ENCODE measurements at regions not wholly inside any gene's neighbourhood (a gene's known extent, or its start where the extent isn't known, plus 50 kb on each side); places are given as distances from the start of the nearest gene placed in this dataset.

DNA sequence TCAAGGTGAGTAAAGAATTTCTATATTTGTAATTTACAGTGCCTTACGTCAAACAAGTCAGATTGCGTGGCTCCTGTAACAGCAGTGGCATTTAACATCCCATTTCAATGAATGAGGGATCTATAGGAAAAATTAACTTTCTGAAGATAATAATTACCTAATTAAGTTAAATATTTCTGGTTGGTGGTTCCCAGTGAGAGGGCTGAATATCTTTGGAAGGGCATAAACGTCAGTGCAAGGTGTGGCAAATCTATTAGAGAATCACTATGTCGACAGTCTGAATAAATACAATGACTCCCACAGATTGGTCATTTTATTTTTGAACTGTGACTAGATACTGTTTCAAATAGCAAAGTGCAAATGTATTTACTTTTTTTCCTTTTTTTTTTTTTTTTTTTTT lies 80.0 kb downstream of the S1PR1 start:
- DNase-seq (ENCODE audit: low read depth in 2 of 2) = no peak

DNA sequence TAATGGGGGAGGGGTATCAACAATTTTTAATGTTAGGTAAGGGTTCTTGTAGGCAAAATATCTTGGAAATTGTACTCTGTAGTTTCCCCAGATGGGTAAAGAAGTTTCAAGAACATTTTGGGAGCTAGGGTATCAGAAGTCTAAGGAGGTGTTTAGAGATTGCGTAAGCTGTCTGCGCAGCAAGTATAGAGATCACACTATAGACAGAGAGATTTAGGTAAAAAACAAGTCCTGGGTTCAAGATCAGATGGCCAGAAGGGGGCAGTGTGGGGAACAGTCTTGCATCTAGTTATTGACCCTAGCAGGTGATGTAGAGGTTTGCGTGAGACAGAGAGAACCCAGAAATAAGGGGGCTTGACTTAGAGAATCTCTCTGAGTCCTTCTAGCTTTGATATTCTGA lies 80.8 kb downstream of the S1PR1 start:
- DNase-seq (ENCODE audit: low read depth in 2 of 2) = no peak

- DNase-seq (ENCODE audit: low read depth in 2 of 2) = no peak
Observed at GRCh38 chr1:101323535-101323934, 86.7 kb downstream of the S1PR1 start.

- DNase-seq (ENCODE audit: low read depth in 2 of 2) = no peak
Observed at GRCh38 chr1:101325144-101325543, 88.3 kb downstream of the S1PR1 start.

GRCh38 chr1:101330427-101331130 lies 93.8 kb downstream of the S1PR1 start:
- DNase-seq (ENCODE audit: low read depth in 2 of 2) = no peak

DNA sequence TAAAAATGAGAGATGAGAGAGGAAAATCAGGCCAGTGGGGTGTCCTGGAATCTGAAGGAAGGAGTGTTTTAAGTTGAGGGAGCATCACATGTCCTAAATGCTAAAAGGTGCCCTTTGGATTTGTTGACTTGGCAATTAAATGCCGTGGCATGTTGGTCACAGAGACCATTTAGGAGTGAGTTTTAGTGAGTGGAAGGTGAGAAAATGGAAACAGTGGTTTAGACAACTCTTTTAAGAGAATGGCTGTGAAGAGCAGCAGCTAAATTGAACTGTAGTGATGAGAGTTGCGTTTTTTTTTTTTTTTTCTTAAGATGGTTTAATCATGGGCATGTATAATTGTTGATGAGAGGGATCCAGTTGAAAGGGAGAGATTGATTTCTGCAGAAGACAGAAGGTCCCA lies 95.0 kb downstream of the S1PR1 start:
- DNase-seq (ENCODE audit: low read depth in 2 of 2) = no peak

GRCh38 chr1:101332633-101333032 lies 95.8 kb downstream of the S1PR1 start:
- no peak for DNase-seq (ENCODE audit: low read depth in 2 of 2)

DNA sequence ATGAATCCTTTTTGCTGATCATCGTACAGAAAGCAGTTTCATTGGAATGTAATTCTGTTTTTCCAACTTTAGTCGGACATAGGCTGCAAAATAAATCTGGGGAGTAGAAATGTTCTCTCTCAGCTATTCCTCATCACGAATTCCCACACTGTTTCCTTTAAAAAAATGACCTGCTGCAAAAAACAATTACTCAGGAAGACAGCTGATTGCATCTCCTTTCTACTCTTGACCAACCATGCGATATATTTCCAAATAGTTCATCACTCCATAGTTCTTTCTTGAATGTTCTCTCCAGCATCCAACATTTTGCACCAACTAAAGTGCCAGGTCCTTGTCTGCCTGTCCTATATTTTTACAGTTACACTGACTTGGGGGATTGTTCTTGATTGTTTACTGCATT lies 96.4 kb downstream of the S1PR1 start:
- no peak for DNase-seq (ENCODE audit: low read depth in 2 of 2)

DNA sequence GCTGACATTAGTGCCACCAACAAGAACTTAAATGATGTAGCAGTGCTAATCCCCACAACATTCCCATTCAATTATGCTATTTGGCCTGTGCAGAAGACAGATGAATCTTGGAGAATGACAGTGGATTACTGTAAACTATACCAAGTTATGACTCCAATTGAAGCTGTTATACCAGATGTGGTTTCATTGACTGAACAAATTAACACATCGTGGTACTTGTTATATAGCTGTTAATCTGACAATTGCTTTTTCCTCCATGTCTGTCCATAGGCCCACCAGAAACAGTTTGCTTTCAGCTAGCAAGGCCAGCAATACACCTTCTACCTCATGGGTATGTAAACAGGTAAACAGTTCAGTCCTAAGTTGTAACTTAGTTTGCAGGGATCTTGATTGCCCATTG lies 101.1 kb downstream of the S1PR1 start:
- DNase-seq (ENCODE audit: low read depth in 2 of 2) = no peak

- DNase-seq (ENCODE audit: low read depth in 2 of 2) = no peak
Observed at GRCh38 chr1:101338714-101339430, 102.1 kb downstream of the S1PR1 start.

DNA sequence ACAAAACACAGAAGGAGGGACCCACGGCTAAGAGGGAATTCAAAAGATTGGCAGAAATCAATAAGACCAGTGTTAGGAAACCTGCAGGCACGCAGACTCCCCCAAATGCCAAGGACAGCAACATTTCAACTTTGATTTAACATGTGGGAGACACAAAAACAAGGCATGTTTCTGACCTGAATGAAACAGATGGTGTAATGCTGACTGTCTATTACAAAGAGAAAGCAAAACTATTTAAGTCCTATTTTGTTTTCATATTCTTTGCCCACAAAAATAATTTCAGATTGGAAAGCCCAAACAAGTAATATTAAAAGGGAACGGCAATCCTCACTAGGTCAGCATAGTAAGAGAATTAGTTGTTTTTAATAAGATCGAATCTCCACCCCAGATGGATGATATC lies 107.9 kb downstream of the S1PR1 start:
- DNase-seq (ENCODE audit: low read depth in 2 of 2) = no peak

DNA sequence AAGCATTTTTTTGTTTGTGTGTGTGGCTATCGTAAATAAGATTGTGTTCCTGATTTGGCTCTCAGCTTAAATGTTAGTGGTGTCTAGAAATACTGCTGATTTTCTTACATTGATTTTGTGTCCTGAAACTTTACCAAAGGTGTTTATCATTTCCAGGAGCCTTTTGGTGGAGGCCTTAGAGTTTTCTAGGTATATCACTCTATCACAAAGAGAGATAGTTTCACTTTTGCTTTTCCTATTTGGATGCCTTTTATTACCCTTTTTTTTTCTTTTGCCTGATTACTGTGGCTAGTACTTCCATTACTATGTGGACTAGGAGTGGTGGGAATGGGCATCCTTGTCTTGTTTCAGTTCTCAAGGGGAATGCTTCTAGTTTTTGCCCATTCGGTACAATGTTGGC lies 109.6 kb downstream of the S1PR1 start:
- no peak for DNase-seq (ENCODE audit: low read depth in 2 of 2)

DNA sequence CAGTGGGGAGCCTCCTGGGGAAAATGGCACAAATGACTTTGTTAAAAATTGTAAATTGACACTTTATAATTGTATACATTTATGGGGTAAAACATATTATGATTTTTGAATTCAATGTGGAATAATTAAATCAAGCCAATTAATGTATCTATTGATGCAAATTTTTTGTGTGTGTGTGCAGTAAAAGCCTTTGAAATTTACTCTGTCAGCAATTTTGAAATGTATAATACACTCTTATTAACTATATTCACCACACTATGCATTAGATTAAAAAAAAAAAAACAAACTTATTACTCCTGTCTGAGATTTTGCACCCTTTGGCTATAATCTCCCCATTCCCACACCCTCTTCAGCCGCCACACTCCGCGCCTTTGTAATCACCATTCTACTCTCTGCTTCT lies 119.2 kb downstream of the S1PR1 start:
- DNase-seq (ENCODE audit: low read depth in 2 of 2) = no peak

- no peak for DNase-seq (ENCODE audit: low read depth in 2 of 2)
Observed at GRCh38 chr1:101356604-101357443, 120.0 kb downstream of the S1PR1 start.

DNA sequence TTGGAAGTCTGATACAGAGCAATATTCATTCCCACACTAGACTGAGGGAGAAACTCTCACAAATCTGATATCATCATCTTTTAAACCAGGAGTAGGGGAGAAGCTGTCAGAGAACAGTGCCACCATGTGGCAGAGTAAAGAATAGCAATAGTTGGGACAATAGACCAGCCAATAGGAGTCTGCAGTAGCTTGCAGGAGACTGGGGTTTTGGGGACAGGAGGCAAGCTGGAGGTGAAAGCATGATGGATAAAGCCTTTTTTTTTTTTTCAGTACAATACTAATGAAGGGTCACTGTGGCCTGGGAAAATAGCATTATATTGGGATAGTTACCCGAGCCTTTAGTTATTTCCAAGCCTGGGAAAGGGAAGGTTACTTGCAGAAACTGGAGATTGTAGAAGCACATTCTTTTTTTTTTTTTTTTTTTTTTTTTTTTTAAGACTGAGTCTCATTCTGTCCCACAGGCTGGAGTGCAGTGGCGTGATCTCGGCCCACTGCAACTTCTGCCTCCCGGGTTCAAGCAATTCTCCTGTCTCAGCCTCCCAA lies 120.7 kb downstream of the S1PR1 start:
- peak; percentile 33 to 55 for DNase-seq (ENCODE audit: low read depth in 2 of 2)

GRCh38 chr1:101360506-101360905 lies 123.7 kb downstream of the S1PR1 start:
- DNase-seq (ENCODE audit: low read depth in 2 of 2) = no peak

DNA sequence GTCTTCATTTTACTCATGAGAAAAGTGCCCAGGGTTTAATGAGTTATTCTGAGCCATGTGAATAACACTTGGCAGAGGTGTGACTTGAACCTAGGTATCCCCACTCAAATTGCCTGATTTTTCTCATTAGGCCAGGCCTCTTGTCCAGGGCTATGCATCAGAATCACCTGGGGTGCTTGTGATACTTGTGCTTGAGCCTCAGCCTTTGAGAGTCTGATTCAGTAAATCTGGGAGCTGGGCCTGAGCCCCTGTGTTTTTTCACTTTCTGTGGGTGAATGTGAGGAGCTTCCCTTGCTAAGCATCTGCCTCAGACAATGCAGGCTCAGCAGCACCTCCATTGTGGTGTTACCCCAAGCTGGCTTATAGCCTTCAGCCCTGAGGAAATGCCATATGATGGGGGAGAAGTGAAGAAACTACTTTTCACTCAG lies 127.1 kb downstream of the S1PR1 start:
- no peak for DNase-seq (ENCODE audit: low read depth in 2 of 2)

- no peak for DNase-seq (ENCODE audit: low read depth in 2 of 2)
Observed at GRCh38 chr1:101364370-101365120, 127.7 kb downstream of the S1PR1 start.

DNA sequence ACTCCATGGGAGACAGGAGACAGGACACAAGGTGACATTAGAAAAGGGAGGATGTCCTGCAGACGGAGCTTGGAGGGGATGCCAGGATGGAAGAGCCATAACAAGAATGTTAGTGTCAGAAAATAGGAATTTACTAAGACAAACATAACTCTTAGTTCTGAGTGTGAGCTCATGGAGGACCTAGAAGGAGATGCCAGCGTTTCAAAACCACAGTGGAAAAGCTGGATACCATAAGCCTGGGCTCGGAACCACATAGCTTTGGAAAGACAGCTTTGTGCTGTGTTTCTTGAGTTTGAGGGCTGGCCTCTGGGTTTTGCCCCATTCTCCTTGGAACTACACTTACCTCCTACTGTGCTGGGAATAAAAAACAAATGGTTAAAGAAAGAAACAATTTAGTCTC lies 128.4 kb downstream of the S1PR1 start:
- DNase-seq (ENCODE audit: low read depth in 2 of 2) = no peak

DNA sequence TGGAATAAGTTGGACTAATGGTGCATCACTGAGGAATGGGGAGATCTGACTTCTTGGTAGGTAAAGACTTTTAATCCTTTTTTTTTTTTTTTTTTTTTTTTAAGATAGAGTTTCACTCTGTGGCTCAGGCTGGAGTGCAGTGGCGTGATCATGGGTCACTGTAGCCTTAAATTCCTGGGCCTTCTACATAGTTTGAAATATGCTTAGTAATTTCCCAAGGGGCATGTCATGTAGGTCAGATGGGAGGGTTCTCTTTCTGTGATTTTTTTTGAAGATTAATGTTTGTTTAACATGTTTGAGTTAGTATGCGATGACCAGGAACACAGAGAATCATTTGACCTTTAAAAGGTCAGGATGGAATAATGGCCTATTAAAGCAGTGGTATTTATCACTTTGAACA lies 129.1 kb downstream of the S1PR1 start:
- DNase-seq (ENCODE audit: low read depth in 2 of 2) = no peak

DNA sequence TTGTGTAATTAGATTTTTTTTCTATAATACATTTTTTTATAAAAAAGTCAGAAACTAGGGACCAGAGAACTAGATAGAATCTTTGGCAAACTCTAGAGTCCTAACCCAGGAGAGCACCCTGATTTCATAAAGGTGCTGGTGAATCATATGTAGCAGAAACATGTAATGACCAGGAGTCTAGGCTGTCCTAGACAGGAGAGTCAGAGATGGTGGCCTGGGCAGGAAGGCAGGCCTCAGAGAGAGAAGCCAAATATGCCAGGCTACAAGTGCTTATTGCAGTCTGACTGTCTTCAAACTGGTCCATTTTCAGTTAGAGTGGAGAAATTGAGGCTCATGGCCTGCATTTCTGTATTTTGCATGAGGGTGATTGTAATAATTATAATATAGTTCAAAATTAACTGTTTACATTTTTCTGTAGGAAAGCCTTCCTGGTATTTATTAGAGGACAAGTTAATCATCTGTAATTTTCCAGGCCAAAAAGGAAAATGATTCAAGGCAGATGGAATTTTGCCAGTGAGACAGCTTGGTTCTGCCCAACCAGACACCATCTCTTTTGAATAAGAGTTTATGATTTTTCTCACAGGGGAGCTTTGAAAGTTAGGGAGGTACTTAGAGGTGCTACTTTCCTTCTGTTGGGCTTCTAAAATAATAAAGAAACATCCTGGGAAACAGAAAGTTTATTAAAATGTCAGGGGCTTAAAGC lies 129.8 kb downstream of the S1PR1 start:
- DNase-seq (ENCODE audit: low read depth in 2 of 2) = no peak

Data from stimulated activated CD4-positive, alpha-beta T cell treated with anti-CD3 and anti-CD28 coated beads, Interleukin-1b, Interleukin-23, amount 100 ng/mL, for 1 hour (primary cell).